Ovary (tissue), 3 donors: ENCODE measurements at regions not wholly inside any gene's neighbourhood (a gene's known extent, or its start where the extent isn't known, plus 50 kb on each side); places are given as distances from the start of the nearest gene placed in this dataset.

Source experiments
- CTCF ChIP-seq, 3 donors: fragments of 450-650 bp in 2 of 3; fragments of 200-600 bp in 1 of 3; IDR thresholded peaks; one replicate each; pipeline versions ENCODE4 v1.5.1 to v1.8.0; 2016 to 2022; ENCODE audit warnings: antibody characterized with exemption in 3 of 3, mild to moderate bottlenecking in 1 of 3
- EP300 ChIP-seq: sonication (generic); formaldehyde crosslinking; IDR thresholded peaks from one replicate; pipeline ENCODE4 v1.6.1; 2017; ENCODE audit warnings: antibody characterized with exemption
- POLR2A ChIP-seq: fragments of 450-650 bp; IDR thresholded peaks from one replicate; pipeline ENCODE4 v1.6.1; 2017; ENCODE audit warnings: antibody characterized with exemption, mild to moderate bottlenecking, moderate library complexity
- donor health status: DM: no; HTN: no; CAD: no.

GRCh38 chrX:120000490-120001246 is 57.1 kb upstream of the NKAP start:
- TF ChIP-seq CTCF (IDR thresholded peaks at IDR 0.05) = no peak
- TF ChIP-seq POLR2A = no peak
- TF ChIP-seq EP300 = no peak
